Psoas muscle (tissue), 7 donors: ENCODE measurements at regions not wholly inside any gene's neighbourhood (a gene's known extent, or its start where the extent isn't known, plus 50 kb on each side); places are given as distances from the start of the nearest gene placed in this dataset.

Source experiments
- ATAC-seq, 4 donors: fragments of 200-7000 bp; cut with Tn5 transposase; one replicate each; pipeline ENCODE4 v1.9.1; 2020; ENCODE audit warnings: moderate library complexity in 3 of 4, mild to moderate bottlenecking in 2 of 4
- DNase-seq, 2 donors: peaks; one replicate each; pipeline ENCODE4 v3.0.0-alpha.2; 2020
- H3K27ac ChIP-seq: fragments of 200-600 bp; one replicate; pipeline ENCODE4 v1.8.0; 2022
- H3K27me3 ChIP-seq, 3 donors: fragments of 200-600 bp in 1 of 3; one replicate each; pipeline versions ENCODE4 v1.6.1 to v1.8.0; 2013 to 2022; ENCODE audit warnings: low read length in 2 of 3, mild to moderate bottlenecking in 2 of 3, moderate library complexity in 1 of 3; ENCODE audit not compliant: insufficient read depth in 3 of 3
- H3K36me3 ChIP-seq, 2 donors: fragments of 200-600 bp in 1 of 2; one replicate each; pipeline versions ENCODE4 v1.6.1 to v1.8.0; 2013 to 2022; ENCODE audit warnings: low read depth in 1 of 2, mild to moderate bottlenecking in 1 of 2, moderate library complexity in 1 of 2; ENCODE audit not compliant: insufficient read depth in 1 of 2
- H3K4me1 ChIP-seq: fragments of 200-600 bp; one replicate; pipeline ENCODE4 v1.8.0; 2022
- H3K4me3 ChIP-seq: fragments of 200-600 bp; one replicate; pipeline ENCODE4 v1.8.0; 2022; ENCODE audit warnings: mild to moderate bottlenecking
- H3K9me3 ChIP-seq: fragments of 200-600 bp; one replicate; pipeline ENCODE4 v1.8.0; 2022
- WGBS, 3 donors: extraction: QIAGEN DNeasy Blood & Tissue Kit; methylation state at CpG; one replicate each; pipeline versions ENCODE4 v1.1.6 to v1.1.7; 2013; 5-methylcytosine and 5-hydroxymethylcytosine counted together
- intact Hi-C, 2 donors: fragments of 100-400 bp; cut with DNase I; formaldehyde crosslinking; loops; one replicate each; pipeline versions ENCODE4 v1.11.0 to v1.14.2; 2022
- TF ChIP-seq, protein P1 (sequence below): fragments of 200-600 bp; IDR thresholded peaks from one replicate; pipeline ENCODE4 v1.8.0; 2022; ENCODE audit warnings: antibody characterized with exemption
- donor health status: healthy with polysubstance abuse.
- donor health status: DM: no; HTN: no; CAD: no; lungs with moderate emphysema.
- donor health status: Bipolar disorder and iron deficiency.
- donor health status: healthy.
- donor health status: DM: yes; HTN: yes; CAD: no.
- donor health status: DM: no; HTN: no; CAD: no.
- donor health status: DM: yes; HTN: yes; CAD: no.

DNA sequence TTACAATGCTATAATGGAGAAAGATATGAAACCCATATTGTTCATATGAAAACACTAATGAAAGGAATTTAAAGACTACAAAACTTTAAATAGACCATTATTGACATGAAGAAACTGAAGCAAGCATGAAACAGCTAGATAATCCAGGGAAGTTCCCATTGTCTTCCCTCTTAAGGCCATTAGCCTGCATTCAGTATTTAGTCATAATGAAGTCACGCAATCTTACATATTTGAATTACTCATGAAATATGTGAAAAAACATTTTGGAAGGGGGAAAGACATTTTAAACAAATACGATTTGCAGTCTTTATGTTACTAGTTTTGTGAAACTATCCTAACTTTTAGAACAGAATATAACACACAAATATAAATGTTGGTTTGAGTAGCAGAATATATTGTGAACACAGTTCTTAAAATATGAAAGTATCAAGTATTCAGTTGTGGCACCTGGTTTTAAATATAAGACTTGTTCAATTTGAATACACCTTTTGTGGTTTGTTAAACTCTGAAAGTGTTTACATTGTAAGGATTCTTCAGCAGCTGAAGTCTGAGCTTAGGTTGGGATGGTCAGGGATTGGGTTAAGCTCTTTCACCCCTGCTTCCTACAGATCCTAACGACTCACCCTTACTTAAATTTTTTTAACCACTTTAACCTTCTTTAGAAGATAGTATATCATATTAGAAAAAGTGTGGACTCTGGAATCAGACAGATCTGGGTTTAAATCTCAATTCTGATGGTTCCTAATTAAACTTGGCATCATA lies 500.3 kb upstream of the TENM4 start:
- WGBS, 3 donors: 65 to 71% (median 69%) methylated on average over 3 of the region's 3 CpGs
- H3K4me1 ChIP-seq: no peaks in the 10 kb centered on the region
- TF ChIP-seq, protein P1, sequence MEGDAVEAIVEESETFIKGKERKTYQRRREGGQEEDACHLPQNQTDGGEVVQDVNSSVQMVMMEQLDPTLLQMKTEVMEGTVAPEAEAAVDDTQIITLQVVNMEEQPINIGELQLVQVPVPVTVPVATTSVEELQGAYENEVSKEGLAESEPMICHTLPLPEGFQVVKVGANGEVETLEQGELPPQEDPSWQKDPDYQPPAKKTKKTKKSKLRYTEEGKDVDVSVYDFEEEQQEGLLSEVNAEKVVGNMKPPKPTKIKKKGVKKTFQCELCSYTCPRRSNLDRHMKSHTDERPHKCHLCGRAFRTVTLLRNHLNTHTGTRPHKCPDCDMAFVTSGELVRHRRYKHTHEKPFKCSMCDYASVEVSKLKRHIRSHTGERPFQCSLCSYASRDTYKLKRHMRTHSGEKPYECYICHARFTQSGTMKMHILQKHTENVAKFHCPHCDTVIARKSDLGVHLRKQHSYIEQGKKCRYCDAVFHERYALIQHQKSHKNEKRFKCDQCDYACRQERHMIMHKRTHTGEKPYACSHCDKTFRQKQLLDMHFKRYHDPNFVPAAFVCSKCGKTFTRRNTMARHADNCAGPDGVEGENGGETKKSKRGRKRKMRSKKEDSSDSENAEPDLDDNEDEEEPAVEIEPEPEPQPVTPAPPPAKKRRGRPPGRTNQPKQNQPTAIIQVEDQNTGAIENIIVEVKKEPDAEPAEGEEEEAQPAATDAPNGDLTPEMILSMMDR: no peak
- no peak overlapping the region for H3K4me3 ChIP-seq
- ATAC-seq (no peak), DNase-seq (no peak)
- no peaks in the 10 kb centered on the region for H3K36me3 ChIP-seq
- H3K9me3 ChIP-seq: no peaks in the 10 kb centered on the region
- intact Hi-C loops: no loop called here
- no peak overlapping the region for H3K27ac ChIP-seq
- peaks cover 0 to 4% (median 0%) of the 10 kb centered on the region in 3 donors for H3K27me3 ChIP-seq

DNA sequence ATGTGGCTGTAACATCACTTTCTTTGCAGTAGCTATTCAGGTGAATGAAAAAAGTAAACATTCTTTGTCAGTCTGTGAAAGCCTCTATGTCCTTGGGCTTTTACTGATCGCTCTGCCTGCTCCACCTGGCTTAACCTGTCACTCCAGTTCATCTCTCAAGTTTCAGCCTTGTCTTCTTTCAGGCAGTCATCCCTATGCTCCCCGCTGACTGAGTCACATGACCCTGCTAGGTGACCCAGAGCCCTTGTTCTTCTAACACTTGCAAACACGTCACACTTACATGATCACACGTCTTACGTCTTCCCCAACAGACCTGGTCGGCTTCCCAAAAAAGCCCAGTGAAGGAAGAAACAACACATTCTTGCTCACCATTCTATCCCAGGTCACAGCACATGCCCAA lies 499.3 kb upstream of the TENM4 start:
- TF ChIP-seq, protein P1: no peak
- 41 to 51% (median 41%) methylated on average over 6 of the region's 6 CpGs for WGBS, 3 donors
- ATAC-seq (peak in 3 of 4 donors; percentile 37 to 59 (median 51)), DNase-seq (no peak)
- intact Hi-C loops: no loop called here
- Histone ChIP-seq H3K27me3 (peaks cover 0 to 4% (median 0%) of the 10 kb centered on the region in 3 donors), H3K4me1 (no peaks in the 10 kb centered on the region), H3K27ac (no peak overlapping the region), H3K36me3 (no peaks in the 10 kb centered on the region), H3K4me3 (no peak overlapping the region), H3K9me3 (no peaks in the 10 kb centered on the region)

DNA sequence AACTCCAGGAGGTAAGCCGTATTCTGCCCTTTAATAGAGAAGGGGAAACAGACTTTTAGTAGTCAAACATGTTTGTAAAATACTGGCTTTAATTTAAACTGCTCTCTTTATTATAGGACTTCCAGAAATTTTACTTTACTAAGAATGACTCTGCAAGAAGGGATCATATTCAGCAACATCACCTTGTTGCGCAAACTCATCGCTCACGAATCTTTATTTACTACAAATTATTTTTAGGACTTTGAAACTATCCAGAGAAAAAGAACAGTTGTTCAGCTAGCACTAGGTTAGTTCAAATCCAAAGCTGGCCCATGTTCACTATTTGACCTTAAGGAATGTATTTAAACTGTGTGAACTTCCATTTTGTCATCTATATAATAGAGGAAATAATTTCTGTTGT lies 498.3 kb upstream of the TENM4 start:
- H3K27me3 ChIP-seq: peaks cover 0 to 4% (median 0%) of the 10 kb centered on the region in 3 donors
- TF ChIP-seq, protein P1: no peak
- no peaks in the 10 kb centered on the region for H3K4me1 ChIP-seq
- no peaks in the 10 kb centered on the region for H3K9me3 ChIP-seq
- 74 to 86% (median 76%) methylated on average over 4 of the region's 4 CpGs for WGBS, 3 donors
- H3K36me3 ChIP-seq: no peaks in the 10 kb centered on the region
- intact Hi-C loops: no loop called here
- no peak for DNase-seq
- no peak overlapping the region for H3K27ac ChIP-seq
- peak in 2 of 4 donors; percentile 21 to 60 for ATAC-seq
- H3K4me3 ChIP-seq: no peak overlapping the region

DNA sequence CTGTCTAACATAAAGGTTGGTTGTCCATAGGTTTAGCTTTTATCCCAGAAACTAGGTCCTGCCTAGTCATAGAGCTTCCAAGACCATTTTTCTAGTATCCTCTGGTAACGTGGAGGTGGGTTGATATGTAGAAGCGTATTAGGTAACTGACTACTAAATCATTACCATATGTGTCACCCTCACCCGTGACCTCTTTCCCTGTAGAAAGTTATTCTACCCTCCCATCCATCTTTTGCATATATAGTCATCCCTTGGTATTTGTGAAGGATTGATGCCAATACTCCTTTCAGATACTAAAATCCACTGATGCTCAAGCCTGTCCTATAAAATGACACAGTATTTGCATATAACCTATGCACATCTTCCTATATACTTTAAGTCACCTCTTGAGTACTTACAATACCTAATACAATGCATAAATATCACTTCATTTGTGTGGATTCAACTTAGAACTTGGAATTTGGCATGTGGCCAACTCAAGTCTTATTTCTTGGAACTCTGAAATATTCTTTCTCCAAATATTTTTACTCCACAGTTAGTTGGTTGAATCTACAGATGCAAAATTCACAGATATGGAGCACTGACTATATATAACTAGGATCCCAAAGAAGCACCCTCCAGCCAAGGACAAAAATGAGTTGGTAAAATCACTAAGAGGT lies 497.0 kb upstream of the TENM4 start:
- Histone ChIP-seq H3K27me3 (peaks cover 0 to 4% (median 0%) of the 10 kb centered on the region in 3 donors), H3K4me1 (no peaks in the 10 kb centered on the region), H3K36me3 (no peaks in the 10 kb centered on the region), H3K9me3 (no peaks in the 10 kb centered on the region), H3K4me3 (no peak overlapping the region), H3K27ac (no peak overlapping the region)
- TF ChIP-seq, protein P1: no peak
- ATAC-seq: no peak
- DNase-seq: no peak
- 69 to 84% (median 71%) methylated on average over 3 of the region's 3 CpGs for WGBS, 3 donors
- intact Hi-C loops: no loop called here
